ENCODE measurements at regions not wholly inside any gene's neighbourhood (a gene's known extent, or its start where the extent isn't known, plus 50 kb on each side); places are given as distances from the start of the nearest gene placed in this dataset.

DNA sequence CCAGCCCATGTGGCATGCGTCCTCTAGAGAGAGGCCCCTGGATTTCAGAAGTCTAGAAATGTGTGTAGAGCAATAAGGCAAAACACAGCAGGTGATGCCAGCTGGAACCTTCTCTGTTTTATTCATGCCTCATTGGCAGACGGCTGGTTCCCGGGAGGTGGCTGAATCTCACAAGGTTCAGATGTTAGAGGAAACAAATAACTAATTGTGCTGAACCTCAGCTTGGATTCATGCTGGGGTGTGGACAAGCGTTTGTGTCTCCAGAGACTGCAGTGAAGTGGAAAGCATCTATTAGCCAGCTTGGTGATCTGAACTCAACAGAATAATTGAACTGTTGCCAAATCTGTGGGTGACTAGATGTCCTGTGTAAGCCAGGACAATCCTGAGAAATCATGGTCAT is 131.1 kb upstream of the NR4A3 start:
- TF ChIP-seq GATA2 (IDR thresholded peaks at IDR 0.05; ENCODE audit: low read depth, low read length) (no peak), GATA3 (IDR thresholded peaks at IDR 0.05; ENCODE audit: low read depth, low read length) (no peak)
